ENCODE measurements at regions not wholly inside any gene's neighbourhood (a gene's known extent, or its start where the extent isn't known, plus 50 kb on each side); places are given as distances from the start of the nearest gene placed in this dataset.
"Not testable (repeated sequence)": the region's sequence is repeated elsewhere in the genome, so short reads cannot be mapped to it uniquely, and the experiment has no call there.

DNA sequence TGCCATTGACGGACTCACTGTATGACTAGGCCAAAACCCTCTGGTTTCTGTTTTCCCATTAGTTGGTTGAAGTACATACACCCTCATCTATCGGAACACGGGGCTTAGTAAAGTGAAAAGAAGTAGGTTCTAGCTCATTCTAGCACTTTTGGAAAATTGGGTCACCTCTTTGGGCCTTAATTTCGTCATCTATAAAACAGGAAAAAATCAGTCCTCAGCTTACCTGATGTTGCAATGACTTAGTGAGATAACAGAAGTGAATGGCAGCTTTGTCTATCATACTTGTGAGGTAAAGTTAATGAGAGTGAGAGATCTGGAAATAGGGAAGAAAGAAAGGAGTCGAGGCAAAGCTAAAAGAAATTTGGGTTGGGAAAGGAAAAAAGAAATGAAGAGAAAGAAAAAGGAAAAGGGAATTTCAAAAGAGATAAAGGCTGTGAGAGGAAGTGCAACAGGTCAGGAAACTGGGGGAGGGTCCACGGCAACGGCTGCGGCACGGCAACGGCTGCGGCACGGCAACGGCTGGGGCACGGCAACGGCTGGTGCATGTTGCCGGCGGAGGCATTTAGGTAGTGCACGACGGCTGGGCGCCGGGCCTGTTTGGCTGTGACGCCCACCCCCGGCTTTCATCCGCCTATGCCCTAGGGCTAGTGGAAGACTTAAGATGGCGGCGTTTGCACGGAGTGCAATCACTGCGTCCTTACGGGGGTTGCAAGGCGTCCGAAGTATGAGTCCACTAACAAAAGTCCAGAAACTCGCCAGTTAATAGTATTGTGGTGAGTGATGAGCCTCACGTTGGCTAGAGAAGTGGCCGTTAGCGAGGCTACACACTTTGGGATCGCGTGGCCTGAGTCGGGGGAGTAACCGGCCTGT lies 91.4 kb upstream of the XIST start:
- TF ChIP-seq, protein P1, sequence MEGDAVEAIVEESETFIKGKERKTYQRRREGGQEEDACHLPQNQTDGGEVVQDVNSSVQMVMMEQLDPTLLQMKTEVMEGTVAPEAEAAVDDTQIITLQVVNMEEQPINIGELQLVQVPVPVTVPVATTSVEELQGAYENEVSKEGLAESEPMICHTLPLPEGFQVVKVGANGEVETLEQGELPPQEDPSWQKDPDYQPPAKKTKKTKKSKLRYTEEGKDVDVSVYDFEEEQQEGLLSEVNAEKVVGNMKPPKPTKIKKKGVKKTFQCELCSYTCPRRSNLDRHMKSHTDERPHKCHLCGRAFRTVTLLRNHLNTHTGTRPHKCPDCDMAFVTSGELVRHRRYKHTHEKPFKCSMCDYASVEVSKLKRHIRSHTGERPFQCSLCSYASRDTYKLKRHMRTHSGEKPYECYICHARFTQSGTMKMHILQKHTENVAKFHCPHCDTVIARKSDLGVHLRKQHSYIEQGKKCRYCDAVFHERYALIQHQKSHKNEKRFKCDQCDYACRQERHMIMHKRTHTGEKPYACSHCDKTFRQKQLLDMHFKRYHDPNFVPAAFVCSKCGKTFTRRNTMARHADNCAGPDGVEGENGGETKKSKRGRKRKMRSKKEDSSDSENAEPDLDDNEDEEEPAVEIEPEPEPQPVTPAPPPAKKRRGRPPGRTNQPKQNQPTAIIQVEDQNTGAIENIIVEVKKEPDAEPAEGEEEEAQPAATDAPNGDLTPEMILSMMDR (IDR thresholded peaks at IDR 0.05 in 4 of 5, conservative IDR thresholded peaks at IDR 0.05 in 1 of 5), result no peak
- peak; percentile 49 to 67 for TF ChIP-seq POLR2A (IDR thresholded peaks at IDR 0.05)
- in situ Hi-C loops (cut with MboI; ENCODE audit: low sequenced_read_pairs in 4 of 4) (no loop called here), intact Hi-C loops (cut with DNase I; ENCODE audit: low total_unique reads) (loop anchor here (1.0 to 5.0 kb wide), 3 partner anchors 19 to 89 kb away; no protein-coding TSS in a partner anchor)
- ATAC-seq (peak; percentile 96 to 98), DNase-seq (peak; percentile 64 to 80)
- H3K27me3 ChIP-seq, result no peaks in the 10 kb centered on the region
- peaks cover 0 to 12% of the 10 kb centered on the region in 2 donors for H3K36me3 ChIP-seq
- peaks cover 0 to 27% of the 10 kb centered on the region in 2 donors for H3K4me1 ChIP-seq
- no peaks in the 10 kb centered on the region for H3K9me3 ChIP-seq
- peak overlapping the region; percentile 67 to 85 (median 70) for H3K4me3 ChIP-seq
- peak overlapping the region; percentile 78 to 91 (median 84) for H3K27ac ChIP-seq

DNA sequence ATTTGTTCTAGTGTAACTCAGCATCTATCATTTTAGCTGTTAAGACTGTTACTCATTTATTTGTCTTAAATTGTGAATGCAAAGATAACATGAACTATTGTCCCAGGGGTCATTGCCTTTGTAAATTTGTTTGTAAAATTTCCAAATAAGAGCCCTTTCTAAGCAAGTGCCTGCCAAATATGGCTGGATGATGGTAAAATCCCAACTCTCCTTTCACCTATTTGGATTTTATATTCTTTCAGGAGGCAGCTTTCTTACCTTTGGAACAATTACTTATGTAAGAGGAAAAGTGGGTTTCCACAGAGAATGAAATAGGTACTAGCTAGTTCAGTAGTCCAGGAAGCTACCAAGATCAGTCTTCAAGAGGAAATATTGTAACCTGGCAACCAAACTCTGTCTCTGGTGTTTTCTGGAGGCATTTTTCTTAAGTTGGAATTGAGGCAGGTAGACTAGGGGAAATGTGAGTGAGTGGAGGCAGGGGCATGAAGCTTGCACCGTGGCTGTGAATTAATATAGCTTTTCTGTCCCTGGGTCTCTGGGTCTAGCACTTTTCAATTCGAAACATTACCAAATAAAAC lies 88.5 kb upstream of the XIST start:
- no peaks in the 10 kb centered on the region for H3K27me3 ChIP-seq
- no peak overlapping the region for H3K27ac ChIP-seq
- DNase-seq (no peak), ATAC-seq (no peak)
- TF ChIP-seq, protein P1 (IDR thresholded peaks at IDR 0.05 in 4 of 5, conservative IDR thresholded peaks at IDR 0.05 in 1 of 5), result no peak
- intact Hi-C loops (cut with DNase I; ENCODE audit: low total_unique reads) (loop anchor here (5.0 kb wide), 1 partner anchor 71 kb away; no protein-coding TSS in a partner anchor), in situ Hi-C loops (cut with MboI; ENCODE audit: low sequenced_read_pairs in 4 of 4) (no loop called here)
- H3K36me3 ChIP-seq, result no peaks in the 10 kb centered on the region
- peaks cover 0 to 18% of the 10 kb centered on the region in 2 donors for H3K4me1 ChIP-seq
- H3K9me3 ChIP-seq, result no peaks in the 10 kb centered on the region
- no peak overlapping the region for H3K4me3 ChIP-seq

DNA sequence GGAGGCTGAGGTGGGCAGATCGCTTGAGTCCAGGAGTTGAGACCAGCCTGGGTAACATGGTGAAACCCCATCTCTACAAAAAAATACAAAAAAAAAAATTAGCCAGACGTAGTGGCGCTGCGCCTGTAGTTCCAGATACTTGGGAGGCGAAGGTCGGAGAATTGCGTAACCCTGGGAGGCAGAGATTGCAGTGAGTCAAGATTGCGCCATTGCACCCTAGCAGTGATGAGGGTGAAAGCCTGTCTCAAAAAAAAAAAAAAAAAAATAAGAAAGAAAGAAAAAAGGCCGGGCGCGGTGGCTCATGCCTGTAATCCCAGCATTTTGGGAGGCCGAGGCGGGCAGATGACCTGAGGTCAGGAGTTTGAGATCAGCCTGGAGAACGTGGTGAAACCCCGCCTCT lies 85.3 kb upstream of the XIST start:
- H3K9me3 ChIP-seq; intact Hi-C loops (cut with DNase I; ENCODE audit: low total_unique reads); H3K4me3 ChIP-seq; H3K36me3 ChIP-seq; in situ Hi-C loops (cut with MboI; ENCODE audit: low sequenced_read_pairs in 4 of 4); H3K27me3 ChIP-seq; H3K4me1 ChIP-seq; H3K27ac ChIP-seq; DNase-seq; ATAC-seq: not testable (repeated sequence)

DNA sequence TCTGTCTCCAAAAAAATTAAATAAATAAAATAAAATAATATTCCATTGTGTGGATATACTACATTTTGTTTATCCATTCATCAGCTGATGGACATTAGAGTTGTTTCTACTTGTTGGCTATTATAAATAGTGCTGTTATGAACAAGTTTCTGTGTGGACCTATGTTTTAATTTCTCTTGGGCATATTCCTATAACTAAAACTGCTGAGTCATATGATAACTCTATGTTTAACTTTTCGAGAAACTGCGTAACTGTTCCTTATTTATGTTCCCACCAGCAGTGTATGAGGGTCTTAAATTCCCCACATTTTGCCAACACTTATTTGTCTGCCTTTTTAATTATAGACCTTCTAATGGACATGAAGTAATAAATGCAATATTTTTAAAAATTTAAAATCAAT lies 80.0 kb upstream of the XIST start:
- intact Hi-C loops (cut with DNase I; ENCODE audit: low total_unique reads) (no loop called here), in situ Hi-C loops (cut with MboI; ENCODE audit: low sequenced_read_pairs in 4 of 4) (no loop called here)
- H3K4me3 ChIP-seq, result no peak overlapping the region
- TF ChIP-seq, protein P1 (IDR thresholded peaks at IDR 0.05 in 4 of 5, conservative IDR thresholded peaks at IDR 0.05 in 1 of 5), result no peak
- no peak for TF ChIP-seq POLR2A (IDR thresholded peaks at IDR 0.05)
- peaks cover 0 to 7% (median 0%) of the 10 kb centered on the region in 3 donors for H3K27me3 ChIP-seq
- no peak for ATAC-seq
- no peaks in the 10 kb centered on the region for H3K36me3 ChIP-seq
- no peaks in the 10 kb centered on the region for H3K4me1 ChIP-seq
- no peak for DNase-seq
- no peaks in the 10 kb centered on the region for H3K9me3 ChIP-seq
- no peak overlapping the region for H3K27ac ChIP-seq

DNA sequence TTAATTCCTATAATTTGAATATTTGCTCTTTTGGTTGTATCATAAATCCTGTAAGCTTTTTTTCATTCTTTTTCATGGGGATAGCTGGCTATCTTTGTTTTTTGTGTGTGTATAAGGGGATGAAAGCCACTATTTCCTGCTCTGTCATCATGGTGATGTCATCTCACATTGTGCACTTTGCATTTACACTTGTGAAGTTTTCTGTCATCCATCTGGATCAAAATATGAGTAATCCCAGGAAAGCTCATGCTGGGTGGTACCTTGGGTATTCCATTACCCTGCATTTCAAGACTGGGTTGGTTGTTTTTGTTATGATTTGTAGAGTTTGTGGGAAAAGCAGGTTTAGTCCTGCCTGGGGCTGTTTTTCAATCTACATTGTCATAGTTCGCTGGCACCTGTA lies 77.8 kb upstream of the XIST start:
- TF ChIP-seq POLR2A (IDR thresholded peaks at IDR 0.05), result no peak
- TF ChIP-seq, protein P1 (IDR thresholded peaks at IDR 0.05 in 4 of 5, conservative IDR thresholded peaks at IDR 0.05 in 1 of 5), result no peak
- intact Hi-C loops (cut with DNase I; ENCODE audit: low total_unique reads), result no loop called here
- in situ Hi-C loops (cut with MboI; ENCODE audit: low sequenced_read_pairs in 4 of 4), result no loop called here
- no peak for ATAC-seq
- Histone ChIP-seq H3K27ac (no peak overlapping the region), H3K4me1 (no peaks in the 10 kb centered on the region), H3K27me3 (peaks cover 0 to 7% (median 0%) of the 10 kb centered on the region in 3 donors), H3K9me3 (no peaks in the 10 kb centered on the region), H3K4me3 (no peak overlapping the region), H3K36me3 (no peaks in the 10 kb centered on the region)
- DNase-seq, result no peak
